NB4 (cell line): ENCODE measurements at regions not wholly inside any gene's neighbourhood (a gene's known extent, or its start where the extent isn't known, plus 50 kb on each side); places are given as distances from the start of the nearest gene placed in this dataset.

Experiments used
- POLR2A ChIP-seq: IDR thresholded peaks from 2 replicates; pipeline ENCODE4 v1.6.1; 2011; ENCODE audit warnings: mild to moderate bottlenecking; ENCODE audit not compliant: insufficient read length; ENCODE audit errors: extremely low read depth
- TF ChIP-seq, protein P1 (sequence below): IDR thresholded peaks from one replicate; pipeline ENCODE4 v1.5.1; 2012; ENCODE audit warnings: low read depth, low read length
- TF ChIP-seq, protein P2 (sequence below): IDR thresholded peaks from 2 replicates; pipeline ENCODE4 v1.6.1; 2011; ENCODE audit warnings: low read depth, low read length

DNA sequence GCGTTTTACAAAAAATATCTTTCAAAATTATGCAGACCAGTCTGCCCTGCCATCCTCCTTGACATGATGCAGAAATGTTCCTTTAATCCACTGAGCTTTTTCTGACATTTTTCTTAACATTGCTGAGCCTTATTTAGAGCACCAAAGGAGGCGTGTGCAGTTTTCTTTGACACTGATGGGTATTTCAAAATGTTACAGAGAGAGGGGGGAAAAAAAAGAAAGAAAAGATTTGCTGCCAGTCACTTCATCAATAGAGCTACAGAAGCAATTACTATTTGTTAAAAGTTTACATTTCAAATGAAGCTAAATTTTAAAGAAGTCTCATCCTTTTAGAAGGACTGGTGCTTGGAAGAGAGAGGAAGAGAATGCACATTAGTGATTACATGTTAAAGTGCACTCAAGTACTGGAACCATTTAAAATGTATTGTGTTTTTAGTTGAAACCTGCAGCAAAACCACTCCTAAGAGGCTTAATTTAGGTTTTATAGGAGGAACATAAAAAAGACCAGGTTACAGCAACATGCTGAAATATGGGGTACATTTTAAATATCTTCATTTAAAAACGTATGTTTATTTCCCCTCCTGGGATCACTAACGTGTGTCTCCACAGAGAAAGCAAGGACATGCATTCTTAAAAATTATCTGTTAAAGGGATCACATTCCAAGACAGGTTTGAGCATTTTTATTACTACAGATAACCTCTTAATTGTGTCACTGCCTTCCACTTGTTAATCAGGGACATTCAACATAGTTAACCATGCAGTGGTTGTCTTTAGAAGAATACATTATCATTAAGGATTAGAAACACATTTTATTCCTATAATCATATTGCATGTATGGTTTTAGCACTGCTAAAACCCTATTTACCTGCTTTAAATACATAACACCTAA is 258.4 kb downstream of the MEIS1 start:
- TF ChIP-seq, protein P1, sequence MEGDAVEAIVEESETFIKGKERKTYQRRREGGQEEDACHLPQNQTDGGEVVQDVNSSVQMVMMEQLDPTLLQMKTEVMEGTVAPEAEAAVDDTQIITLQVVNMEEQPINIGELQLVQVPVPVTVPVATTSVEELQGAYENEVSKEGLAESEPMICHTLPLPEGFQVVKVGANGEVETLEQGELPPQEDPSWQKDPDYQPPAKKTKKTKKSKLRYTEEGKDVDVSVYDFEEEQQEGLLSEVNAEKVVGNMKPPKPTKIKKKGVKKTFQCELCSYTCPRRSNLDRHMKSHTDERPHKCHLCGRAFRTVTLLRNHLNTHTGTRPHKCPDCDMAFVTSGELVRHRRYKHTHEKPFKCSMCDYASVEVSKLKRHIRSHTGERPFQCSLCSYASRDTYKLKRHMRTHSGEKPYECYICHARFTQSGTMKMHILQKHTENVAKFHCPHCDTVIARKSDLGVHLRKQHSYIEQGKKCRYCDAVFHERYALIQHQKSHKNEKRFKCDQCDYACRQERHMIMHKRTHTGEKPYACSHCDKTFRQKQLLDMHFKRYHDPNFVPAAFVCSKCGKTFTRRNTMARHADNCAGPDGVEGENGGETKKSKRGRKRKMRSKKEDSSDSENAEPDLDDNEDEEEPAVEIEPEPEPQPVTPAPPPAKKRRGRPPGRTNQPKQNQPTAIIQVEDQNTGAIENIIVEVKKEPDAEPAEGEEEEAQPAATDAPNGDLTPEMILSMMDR: no peak
- TF ChIP-seq, protein P2, sequence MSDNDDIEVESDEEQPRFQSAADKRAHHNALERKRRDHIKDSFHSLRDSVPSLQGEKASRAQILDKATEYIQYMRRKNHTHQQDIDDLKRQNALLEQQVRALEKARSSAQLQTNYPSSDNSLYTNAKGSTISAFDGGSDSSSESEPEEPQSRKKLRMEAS: no peak
- TF ChIP-seq POLR2A: no peak
